Peyer's patch (tissue), 4 donors: ENCODE measurements at regions not wholly inside any gene's neighbourhood (a gene's known extent, or its start where the extent isn't known, plus 50 kb on each side); places are given as distances from the start of the nearest gene placed in this dataset.

Source experiments
- DNase-seq, 3 donors: peaks; one replicate each; pipeline ENCODE4 v3.0.0-alpha.2; 2017 to 2019
- H3K27ac ChIP-seq, 4 donors: fragments of 200-600 bp; sonication (generic); one replicate each; pipeline ENCODE4 v1.5.1; 2016 to 2019
- H3K27me3 ChIP-seq, 2 donors: fragments of 200-600 bp; sonication (generic); one replicate each; pipeline ENCODE4 v1.5.1; 2019
- H3K36me3 ChIP-seq, 3 donors: fragments of 200-600 bp; sonication (generic); one replicate each; pipeline ENCODE4 v1.5.1; 2016 to 2019
- H3K4me1 ChIP-seq, 4 donors: fragments of 200-600 bp; sonication (generic); one replicate each; pipeline ENCODE4 v1.5.1; 2016 to 2019
- H3K4me3 ChIP-seq, 4 donors: fragments of 200-600 bp; sonication (generic); 1 replicate in 3 of 4; 2 replicates in 1 of 4; pipeline ENCODE4 v1.5.1; 2016 to 2019; ENCODE audit warnings: mild to moderate bottlenecking in 1 of 4
- H3K9me3 ChIP-seq, 4 donors: fragments of 200-600 bp; sonication (generic); one replicate each; pipeline ENCODE4 v1.5.1; 2016 to 2019; ENCODE audit warnings: mild to moderate bottlenecking in 1 of 4
- CTCF ChIP-seq, 6 experiments: fragments of 450-650 bp in 4 of 6; fragments of 200-600 bp in 2 of 6; sonication (generic) in 1 of 6; IDR thresholded peaks; one replicate each; pipeline ENCODE4 v1.5.1; 2017 to 2019; ENCODE audit warnings: antibody characterized with exemption in 6 of 6, mild to moderate bottlenecking in 3 of 6, moderate library complexity in 1 of 6
- POLR2A ChIP-seq, 2 donors: fragments of 450-650 bp; IDR thresholded peaks; one replicate each; pipeline ENCODE4 v1.5.1; 2017; ENCODE audit warnings: antibody characterized with exemption in 2 of 2, mild to moderate bottlenecking in 2 of 2, moderate library complexity in 2 of 2

GRCh38 chr4:131381055-131381454 is 1768.0 kb upstream of the PCDH10 start:
- no peaks in the 10 kb centered on the region for H3K4me1 ChIP-seq
- H3K27ac ChIP-seq = no peak overlapping the region
- H3K36me3 ChIP-seq = no peaks in the 10 kb centered on the region
- no peak for DNase-seq
- no peak overlapping the region for H3K4me3 ChIP-seq
- H3K9me3 ChIP-seq = no peaks in the 10 kb centered on the region
- H3K27me3 ChIP-seq = no peaks in the 10 kb centered on the region
- no peak for TF ChIP-seq POLR2A (IDR thresholded peaks at IDR 0.05)
- TF ChIP-seq CTCF (IDR thresholded peaks at IDR 0.05) = no peak

DNA sequence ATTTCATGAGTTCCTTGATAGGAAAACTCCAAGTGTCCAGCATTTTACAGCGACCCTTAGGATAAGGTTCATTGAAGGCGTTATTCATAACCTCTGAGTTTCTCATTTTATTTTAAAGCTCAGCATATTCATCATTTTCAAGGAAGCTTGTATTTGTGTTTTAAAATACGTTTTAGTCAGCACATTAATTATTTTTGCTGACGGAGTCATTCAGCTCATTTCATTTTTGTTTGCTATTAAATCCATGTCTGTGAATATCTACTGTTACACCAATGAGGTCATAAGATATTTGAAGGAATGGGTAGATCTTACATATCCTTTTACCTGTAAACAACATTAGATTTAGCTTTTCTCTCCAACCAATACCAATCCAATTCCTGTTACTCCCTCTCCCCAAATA is 1766.3 kb upstream of the PCDH10 start:
- DNase-seq = no peak
- no peak for TF ChIP-seq POLR2A (IDR thresholded peaks at IDR 0.05)
- TF ChIP-seq CTCF (IDR thresholded peaks at IDR 0.05) = no peak
- Histone ChIP-seq H3K27me3 (no peaks in the 10 kb centered on the region), H3K4me3 (no peak overlapping the region), H3K36me3 (no peaks in the 10 kb centered on the region), H3K27ac (no peak overlapping the region), H3K9me3 (no peaks in the 10 kb centered on the region), H3K4me1 (no peaks in the 10 kb centered on the region)

DNA sequence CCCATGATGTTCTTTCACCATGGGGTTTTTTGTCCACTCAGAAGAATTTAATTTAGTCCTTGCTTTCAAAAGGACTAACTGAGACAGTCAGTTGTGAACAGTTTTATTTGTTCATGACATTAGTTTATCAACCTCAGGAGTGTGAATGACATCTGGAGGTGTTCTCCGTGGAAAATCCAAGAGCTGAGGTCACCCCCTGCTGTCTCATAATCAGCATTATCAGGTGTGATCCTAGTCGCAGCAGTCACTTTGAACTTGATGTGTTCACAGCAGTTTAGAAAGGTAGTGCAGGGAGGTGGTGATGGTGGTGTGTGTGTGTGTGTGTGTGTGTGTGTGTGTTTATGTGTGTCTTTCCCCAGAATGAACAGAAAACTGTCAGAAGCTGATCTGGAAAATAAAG is 1760.8 kb upstream of the PCDH10 start:
- Histone ChIP-seq H3K4me3 (no peak overlapping the region), H3K4me1 (no peaks in the 10 kb centered on the region), H3K27me3 (no peaks in the 10 kb centered on the region), H3K36me3 (no peaks in the 10 kb centered on the region), H3K9me3 (no peaks in the 10 kb centered on the region), H3K27ac (no peak overlapping the region)
- no peak for DNase-seq
- TF ChIP-seq POLR2A (IDR thresholded peaks at IDR 0.05) (no peak), CTCF (IDR thresholded peaks at IDR 0.05) (no peak)

DNA sequence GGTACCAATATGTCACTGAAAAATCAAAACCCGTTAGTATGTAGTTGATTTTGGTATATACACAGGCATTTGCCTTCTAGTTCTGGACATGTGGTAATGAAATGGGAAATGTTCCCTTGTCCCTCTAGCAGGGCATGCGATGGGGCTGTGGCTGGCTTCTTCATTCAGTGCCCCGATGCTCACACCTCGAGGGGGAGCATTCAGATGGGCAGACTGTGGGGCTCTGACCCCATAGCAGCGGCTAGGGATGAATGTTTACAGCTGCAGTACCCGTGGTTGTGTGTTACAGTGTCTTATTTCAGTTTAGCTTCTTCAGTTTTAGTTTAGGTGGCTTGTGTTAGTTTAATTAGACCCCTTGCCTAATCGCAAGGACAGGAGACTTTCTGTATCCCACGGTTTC is 1741.0 kb upstream of the PCDH10 start:
- no peaks in the 10 kb centered on the region for H3K27me3 ChIP-seq
- TF ChIP-seq CTCF (IDR thresholded peaks at IDR 0.05) = no peak
- TF ChIP-seq POLR2A (IDR thresholded peaks at IDR 0.05) = no peak
- H3K4me3 ChIP-seq = no peak overlapping the region
- no peak overlapping the region for H3K27ac ChIP-seq
- H3K36me3 ChIP-seq = no peaks in the 10 kb centered on the region
- no peaks in the 10 kb centered on the region for H3K9me3 ChIP-seq
- no peak for DNase-seq
- H3K4me1 ChIP-seq = no peaks in the 10 kb centered on the region

GRCh38 chr4:131411393-131411792 is 1737.7 kb upstream of the PCDH10 start:
- Histone ChIP-seq H3K4me1 (no peaks in the 10 kb centered on the region), H3K4me3 (no peak overlapping the region), H3K27me3 (no peaks in the 10 kb centered on the region), H3K36me3 (no peaks in the 10 kb centered on the region), H3K27ac (no peak overlapping the region), H3K9me3 (peaks cover 0 to 3% (median 0%) of the 10 kb centered on the region in 4 donors)
- TF ChIP-seq CTCF (IDR thresholded peaks at IDR 0.05) (no peak), POLR2A (IDR thresholded peaks at IDR 0.05) (no peak)
- no peak for DNase-seq

- no peaks in the 10 kb centered on the region for H3K4me1 ChIP-seq
- no peak for TF ChIP-seq CTCF (IDR thresholded peaks at IDR 0.05)
- no peak for TF ChIP-seq POLR2A (IDR thresholded peaks at IDR 0.05)
- DNase-seq = no peak
- H3K36me3 ChIP-seq = no peaks in the 10 kb centered on the region
- H3K27me3 ChIP-seq = no peaks in the 10 kb centered on the region
- no peak overlapping the region for H3K4me3 ChIP-seq
- H3K27ac ChIP-seq = no peak overlapping the region
- peaks cover 0 to 3% (median 0%) of the 10 kb centered on the region in 4 donors for H3K9me3 ChIP-seq
Measured at GRCh38 chr4:131419147-131419546, 1729.9 kb upstream of the PCDH10 start.
